ENCODE measurements at regions not wholly inside any gene's neighbourhood (a gene's known extent, or its start where the extent isn't known, plus 50 kb on each side); places are given as distances from the start of the nearest gene placed in this dataset.

- DNase-seq (ENCODE audit: low read depth), result no peak
Measured at GRCh38 chr20:57080796-57081195, 185.6 kb downstream of the BMP7 start.

DNA sequence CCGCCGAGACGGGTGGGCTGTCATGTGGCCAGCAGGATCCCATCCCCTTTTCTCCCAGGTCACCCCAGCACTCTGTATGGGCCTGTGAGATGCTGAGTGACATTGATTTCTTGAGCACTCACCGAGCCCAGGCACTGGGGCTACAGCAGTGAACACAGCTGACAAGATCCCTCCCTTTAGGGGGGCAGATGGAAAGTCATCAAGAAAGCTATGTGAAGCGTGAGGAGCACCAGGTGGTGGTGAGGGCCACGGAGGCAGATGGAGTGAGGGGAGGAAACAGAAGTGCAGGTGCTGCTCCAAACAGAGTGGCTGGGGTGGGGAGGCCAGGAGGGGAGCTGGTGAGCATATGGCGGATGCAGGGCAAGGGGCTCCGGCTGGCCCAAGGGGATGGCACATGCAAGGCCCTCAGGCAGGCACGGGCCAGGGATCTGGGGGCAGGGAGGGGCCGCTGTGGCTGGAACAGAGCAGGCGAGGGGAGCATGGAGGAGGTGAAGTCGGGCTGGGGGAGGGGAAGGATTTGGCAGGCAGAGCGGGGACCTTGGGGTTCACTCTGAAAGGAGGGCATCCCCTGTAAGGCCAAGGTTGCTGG is 184.0 kb downstream of the BMP7 start:
- no peak for DNase-seq (ENCODE audit: low read depth)

DNA sequence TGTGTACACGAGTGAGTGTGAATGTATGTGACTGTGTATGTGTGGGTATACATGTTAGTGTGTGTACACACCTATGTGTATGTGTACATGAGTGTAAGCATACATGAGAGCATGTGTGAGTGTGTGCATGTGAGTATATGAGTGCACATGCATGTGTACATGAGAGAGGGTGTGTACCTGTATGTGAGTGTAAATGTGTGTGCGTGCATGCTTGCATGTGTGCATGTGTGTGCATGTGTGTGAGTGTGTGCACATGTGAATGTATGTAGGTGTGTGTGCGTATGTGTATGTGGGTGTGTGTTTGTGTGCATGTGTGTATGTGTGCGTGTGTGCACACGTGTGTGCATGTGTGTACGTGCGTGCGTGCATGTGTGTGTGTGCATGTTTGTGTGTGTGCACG is 183.4 kb downstream of the BMP7 start:
- DNase-seq (ENCODE audit: low read depth), result no peak

DNA sequence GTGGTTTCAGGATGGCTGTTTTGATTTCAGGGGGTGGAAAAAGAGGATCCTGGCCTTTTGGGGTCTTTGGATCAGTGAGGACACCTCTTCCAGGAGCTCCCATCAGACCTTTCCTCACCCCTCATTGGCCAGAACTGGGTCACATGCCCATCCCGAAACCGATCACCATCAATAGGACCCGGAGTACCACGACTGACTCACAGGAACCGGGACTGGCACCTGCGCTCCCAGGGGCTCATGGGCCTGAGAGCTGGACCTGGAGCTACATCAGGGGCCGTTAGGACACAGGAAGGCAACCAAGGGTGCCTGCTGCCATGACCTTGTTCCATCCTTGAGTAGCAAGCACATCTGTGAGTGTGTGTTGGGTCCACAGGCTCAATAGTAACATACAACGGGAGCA is 180.4 kb downstream of the BMP7 start:
- DNase-seq (ENCODE audit: low read depth), result no peak

- DNase-seq (ENCODE audit: low read depth), result no peak
Measured at GRCh38 chr20:57087102-57087501, 179.3 kb downstream of the BMP7 start.

GRCh38 chr20:57087705-57088104 is 178.7 kb downstream of the BMP7 start:
- DNase-seq (ENCODE audit: low read depth), result no peak

DNA sequence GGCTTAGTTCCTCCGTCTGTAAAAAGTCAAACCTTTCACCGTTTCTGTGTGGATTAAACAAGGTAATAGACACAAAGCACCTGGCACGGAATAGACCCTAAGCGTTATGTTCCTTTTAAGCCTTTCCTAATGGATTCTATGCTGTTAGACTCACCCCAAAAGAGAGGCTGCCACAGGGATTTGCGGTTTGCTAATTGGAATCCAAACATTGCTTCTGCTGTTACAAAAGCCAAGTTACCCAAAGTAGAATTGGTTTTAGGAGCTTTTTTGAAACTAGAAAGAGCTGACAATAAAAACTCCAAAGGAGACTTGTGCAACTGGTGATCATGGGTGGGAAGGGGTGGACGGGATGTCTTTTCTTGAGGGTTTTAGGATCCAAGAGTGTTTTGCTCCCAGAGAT is 178.0 kb downstream of the BMP7 start:
- no peak for DNase-seq (ENCODE audit: low read depth)

- DNase-seq (ENCODE audit: low read depth), result peak; percentile 38
Measured at GRCh38 chr20:57089699-57090144, 176.7 kb downstream of the BMP7 start.

- DNase-seq (ENCODE audit: low read depth), result no peak
Measured at GRCh38 chr20:57090590-57091560, 175.6 kb downstream of the BMP7 start.

DNA sequence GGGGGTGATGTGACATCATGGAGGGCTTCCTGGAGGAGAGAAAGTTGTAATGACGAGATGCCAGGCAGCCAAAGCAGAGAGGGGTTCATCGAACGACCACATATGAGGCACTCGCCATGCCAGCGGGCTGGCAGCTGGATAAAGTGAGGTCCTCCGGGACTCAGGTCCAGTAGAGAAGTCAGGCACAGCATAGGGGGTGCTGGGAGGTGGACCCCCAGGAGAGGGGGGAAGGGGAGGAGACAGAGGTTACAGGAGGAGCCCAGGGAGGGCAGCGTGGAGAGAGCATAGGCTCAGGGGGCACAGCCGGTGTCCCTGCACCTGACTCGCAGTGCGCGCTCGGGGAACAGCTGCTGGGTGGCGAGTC is 174.7 kb downstream of the BMP7 start:
- DNase-seq (ENCODE audit: low read depth), result no peak

DNA sequence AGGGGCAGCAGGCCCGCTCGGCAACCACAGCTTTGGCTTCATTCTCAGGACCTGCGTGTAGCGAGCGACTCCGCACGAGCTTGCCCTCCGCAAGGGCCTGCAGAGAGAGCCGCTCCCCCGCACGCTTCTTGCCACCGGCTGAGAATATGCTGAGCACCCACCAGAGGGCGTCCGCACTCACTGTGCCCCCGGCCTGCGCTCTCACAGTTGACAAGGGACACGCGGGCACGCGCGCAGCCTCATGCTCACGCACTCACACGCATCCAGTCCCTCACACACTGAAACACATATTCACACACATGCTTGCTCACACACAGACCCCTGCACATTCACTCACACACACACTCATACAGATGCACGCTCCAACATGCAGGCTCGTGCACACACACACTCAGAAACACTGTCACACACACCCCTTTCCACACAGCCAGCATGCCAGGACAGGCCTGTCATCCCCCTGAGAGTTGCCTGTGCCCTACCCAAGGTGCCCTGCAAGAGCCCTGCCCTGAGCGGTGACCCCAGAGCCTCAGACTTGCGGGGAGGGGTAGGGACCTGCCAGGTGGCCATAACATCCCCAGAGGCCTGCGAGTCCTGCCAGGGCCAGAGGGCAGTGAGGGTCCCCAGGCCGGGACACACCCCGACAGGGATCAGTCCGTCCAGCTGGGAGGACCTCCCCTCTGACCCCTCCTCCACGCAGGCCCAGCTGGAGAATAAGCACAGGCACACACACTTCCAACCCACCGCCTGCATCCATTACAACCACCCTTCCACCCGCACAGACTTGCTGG is 174.1 kb downstream of the BMP7 start:
- peak; percentile 40 for DNase-seq (ENCODE audit: low read depth)

DNA sequence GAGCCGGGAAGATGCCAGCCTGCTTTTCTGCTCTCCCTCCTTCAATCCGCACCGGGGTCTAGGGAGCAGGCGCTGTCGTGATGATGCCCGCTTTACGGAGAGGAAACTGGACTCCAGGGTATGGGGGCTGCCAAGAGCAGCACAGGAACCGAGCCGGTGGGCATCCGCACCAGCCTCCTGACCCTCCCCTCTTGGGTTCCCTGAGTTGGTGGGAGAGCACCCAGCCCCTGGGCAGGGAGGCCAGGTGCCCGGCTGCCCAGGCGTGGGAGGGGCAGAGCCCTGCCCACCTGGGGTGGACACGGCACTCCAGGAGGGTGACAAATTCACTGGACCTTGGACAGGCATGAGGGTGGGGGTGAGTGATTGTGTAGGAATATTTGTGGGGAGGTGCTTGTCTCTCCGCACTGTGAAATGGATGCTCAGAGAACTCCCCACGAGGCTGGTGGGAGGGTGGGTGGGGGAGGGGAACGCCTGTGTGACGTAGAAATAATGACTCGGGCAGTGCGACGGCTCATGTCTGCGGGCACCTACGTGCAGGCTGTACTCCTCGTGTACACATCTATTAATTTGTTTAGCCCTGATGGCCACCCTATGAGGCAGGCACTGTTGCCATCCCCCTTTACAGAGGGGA is 173.4 kb downstream of the BMP7 start:
- no peak for DNase-seq (ENCODE audit: low read depth)

DNA sequence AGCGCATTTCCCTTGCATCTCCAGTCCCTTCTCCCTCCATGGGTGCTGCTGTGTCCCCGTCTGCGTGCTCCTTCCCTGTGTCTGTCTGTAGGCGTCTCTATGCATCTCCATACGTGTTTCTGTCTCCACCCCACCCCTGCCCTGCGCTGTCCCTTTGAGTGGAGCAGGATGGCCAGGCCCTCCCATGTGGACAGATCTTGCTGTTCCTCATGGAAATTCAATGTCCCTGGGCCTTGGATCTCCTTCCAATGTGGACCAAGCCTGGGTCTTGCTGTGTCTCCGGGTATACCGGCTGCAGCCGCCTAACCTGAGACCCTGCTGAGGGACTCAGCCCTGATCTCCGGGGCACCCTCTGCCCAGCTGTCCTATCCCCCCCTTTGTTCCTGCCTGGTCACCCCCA is 172.7 kb downstream of the BMP7 start:
- no peak for DNase-seq (ENCODE audit: low read depth)

DNA sequence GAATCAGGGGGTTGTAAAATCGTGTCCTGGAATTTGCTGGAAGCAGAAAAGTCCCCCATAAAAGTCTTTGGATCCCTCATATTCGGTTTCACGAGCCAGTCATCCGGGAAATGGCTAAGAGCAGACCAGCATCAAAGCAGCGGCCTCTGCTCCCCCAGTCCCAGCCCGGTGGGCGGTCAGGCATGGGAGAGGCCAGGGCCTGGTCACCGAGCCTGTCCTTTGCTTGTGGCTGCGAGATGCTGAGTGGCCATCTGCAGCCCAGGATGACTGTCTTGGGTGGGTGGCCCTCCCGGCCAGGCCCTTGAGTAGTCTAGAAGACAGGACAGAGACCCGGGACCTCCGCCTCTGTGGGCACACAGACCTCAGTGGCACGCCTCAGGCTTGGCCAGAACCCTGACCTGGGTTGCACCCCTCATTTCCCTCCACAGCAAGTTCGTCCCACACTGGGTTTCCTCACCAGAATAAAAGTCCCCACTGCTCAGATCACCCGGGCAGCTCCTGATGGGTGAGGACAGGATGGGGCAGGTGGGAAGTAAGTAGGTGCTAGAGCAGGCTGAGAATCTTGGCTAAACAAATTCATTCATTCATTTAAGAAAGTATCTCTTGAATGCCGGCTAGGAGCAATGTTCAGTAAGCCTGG is 172.1 kb downstream of the BMP7 start:
- DNase-seq (ENCODE audit: low read depth), result no peak

DNA sequence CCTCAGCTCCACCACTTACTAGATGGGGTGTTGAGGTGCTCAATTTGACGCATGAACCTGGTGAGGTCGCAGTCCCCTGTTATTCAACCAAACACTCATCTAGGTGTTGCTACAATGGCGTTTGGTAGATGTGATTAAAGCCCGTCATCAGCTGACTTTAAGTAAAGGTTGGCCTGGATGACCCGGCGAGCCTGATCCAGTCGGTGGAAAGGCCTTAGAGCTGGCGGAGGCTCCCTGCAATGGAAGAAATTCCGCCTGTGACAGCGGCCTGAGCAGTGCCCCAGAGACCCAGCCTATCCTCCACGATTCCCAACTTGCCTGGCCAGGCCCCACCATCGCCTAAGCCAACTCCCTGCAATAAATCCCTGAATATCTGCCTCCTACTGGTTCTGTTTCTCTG is 171.4 kb downstream of the BMP7 start:
- DNase-seq (ENCODE audit: low read depth), result no peak

GRCh38 chr20:57095426-57095825 is 171.0 kb downstream of the BMP7 start:
- no peak for DNase-seq (ENCODE audit: low read depth)

DNA sequence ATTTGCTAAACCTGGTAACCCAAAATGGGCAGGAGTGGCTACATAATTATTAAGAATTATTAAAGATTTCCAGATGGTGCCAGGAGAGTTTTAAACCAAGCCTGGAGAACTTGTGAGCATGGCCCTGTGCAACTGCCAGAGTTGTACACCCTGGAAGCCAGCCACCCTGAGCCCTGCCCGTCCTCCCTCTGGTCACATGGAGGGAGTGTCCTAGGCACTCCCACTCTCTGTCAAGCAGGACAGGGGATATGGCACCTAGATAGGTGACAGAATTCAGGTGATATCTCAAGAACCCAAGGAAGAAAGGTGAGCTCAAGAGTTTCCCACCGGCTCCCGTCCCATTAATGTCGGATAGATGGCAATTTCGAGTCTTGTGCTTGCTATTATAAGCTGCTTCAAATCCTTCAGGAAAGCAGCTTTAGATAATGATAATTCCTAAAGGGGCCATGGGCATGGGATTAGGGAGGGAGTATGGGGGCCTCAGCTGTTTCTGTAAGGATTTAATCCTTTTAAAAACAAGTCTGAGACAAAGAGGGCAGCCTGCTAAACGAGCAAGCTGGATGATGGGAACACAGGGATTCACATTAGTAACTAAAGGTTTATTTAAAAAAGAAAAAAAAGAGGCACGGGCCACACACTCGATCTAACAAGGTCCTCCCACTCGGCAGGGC is 169.1 kb downstream of the BMP7 start:
- no peak for DNase-seq (ENCODE audit: low read depth)

DNA sequence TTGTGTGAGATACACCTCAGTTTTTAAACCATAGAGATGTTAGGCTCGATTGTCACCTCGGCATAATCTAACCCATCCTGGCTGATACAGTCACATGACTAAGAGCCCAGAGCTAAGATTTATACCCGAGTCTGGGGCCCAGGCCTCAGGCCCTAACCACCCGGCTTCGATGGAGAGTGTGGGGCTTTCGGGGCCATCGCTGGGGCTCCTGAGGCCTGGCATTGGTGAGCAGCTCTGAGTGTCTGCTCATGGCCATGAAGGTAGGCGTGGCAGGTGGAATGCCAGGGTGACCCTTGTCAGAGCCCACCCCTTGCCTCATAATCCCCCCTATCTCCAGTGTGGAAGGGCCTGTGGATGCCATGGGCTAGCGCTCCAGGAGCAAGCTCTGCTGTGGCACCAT is 164.3 kb downstream of the BMP7 start:
- no peak for DNase-seq (ENCODE audit: low read depth)

DNA sequence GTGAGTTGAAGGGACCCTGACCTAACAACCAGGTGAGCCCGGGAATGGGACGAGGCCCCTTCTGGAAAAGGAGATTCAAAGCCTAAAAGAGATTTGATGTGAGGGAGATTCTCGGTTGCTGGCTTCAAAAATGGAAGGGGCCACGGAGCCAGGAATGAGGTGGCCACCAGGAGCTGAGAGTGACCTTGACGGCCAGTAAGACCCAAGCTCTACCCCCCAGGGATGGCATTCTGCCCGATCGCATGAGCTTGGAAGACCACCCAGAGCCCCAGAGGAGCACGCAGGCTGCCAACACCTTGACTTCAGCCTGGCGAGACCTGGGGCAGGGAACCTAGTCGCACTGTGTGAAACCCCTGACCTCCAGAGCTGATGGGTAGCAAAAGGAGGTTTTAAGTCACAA is 163.9 kb downstream of the BMP7 start:
- no peak for DNase-seq (ENCODE audit: low read depth)

GRCh38 chr20:57103146-57103800 is 163.2 kb downstream of the BMP7 start:
- DNase-seq (ENCODE audit: low read depth), result no peak

DNA sequence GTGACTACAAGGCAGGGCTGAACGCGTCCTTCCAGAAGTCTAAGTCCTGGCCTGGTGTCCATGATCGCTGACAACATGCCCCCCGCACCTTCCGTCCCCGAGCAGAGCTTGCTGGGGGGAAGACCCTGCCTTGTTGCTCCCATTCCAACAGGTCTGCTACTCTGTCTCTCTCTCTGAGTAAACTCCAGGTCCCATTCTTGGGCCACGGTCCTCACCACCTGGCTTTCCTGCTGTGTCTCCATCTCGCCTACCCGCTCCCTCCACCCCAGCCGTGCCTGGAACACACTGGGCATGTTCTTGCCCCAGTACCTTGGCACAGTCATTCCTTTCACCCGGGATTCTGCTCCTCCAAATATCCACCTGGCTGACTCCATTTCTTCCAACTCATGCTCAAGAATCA is 162.3 kb downstream of the BMP7 start:
- no peak for DNase-seq (ENCODE audit: low read depth)

Data from stimulated activated CD8-positive, alpha-beta memory T cell treated with anti-CD3 and anti-CD28 coated beads, Interleukin-7, amount 100 ng/mL, for 24 hours (primary cell).